H1 (cell line): ENCODE measurements at regions not wholly inside any gene's neighbourhood (a gene's known extent, or its start where the extent isn't known, plus 50 kb on each side); places are given as distances from the start of the nearest gene placed in this dataset.

ENCODE experiments used
- CTCF ChIA-PET: fragments of 300-600 bp; sonication (Branson Sonifier 250); formaldehyde crosslinking; loops from one replicate; lab custom pipeline; 2021; ENCODE audit not compliant: partially characterized antibody; lab: Charles Lee
- POLR2A ChIA-PET: fragments of 300-600 bp; sonication (Branson Sonifier 250); formaldehyde crosslinking; loops from one replicate; lab custom pipeline; 2021; ENCODE audit warnings: inconsistent platforms; ENCODE audit not compliant: partially characterized antibody; lab: Charles Lee
- DNase-seq, 2 experiments: peaks; one replicate each; pipeline versions ENCODE4 v3.0.0 to v3.0.0-alpha.2; 2010 to 2022; ENCODE audit warnings: low spot score in 2 of 2, low read depth in 1 of 2, mixed read lengths in 1 of 2
- FAIRE-seq: peaks from 2 replicates; lab custom pipeline; 2011; peaks lifted over from hg19 to GRCh38; lab: Jason Lieb, UNC
- H2AFZ ChIP-seq: 2 replicates; pipeline ENCODE4 v1.8.1; 2012; ENCODE audit warnings: low read length, inconsistent platforms
- H2AK5ac ChIP-seq: 2 replicates; pipeline ENCODE4 v1.6.1; 2013; ENCODE audit warnings: low read depth, low read length
- H2BK120ac ChIP-seq: replicated peaks from 2 replicates; pipeline ENCODE3; 2013; ENCODE audit warnings: low read depth, low read length, inconsistent platforms
- H2BK12ac ChIP-seq: 2 replicates; pipeline ENCODE4 v1.6.1; 2013; ENCODE audit warnings: low read depth, low read length
- H2BK15ac ChIP-seq: 2 replicates; pipeline ENCODE4 v1.6.1; 2013; ENCODE audit warnings: low read length
- H2BK20ac ChIP-seq: 2 replicates; pipeline ENCODE4 v1.6.1; 2013; ENCODE audit warnings: low read length
- H2BK5ac ChIP-seq: 2 replicates; pipeline ENCODE4 v1.6.1; 2013; ENCODE audit warnings: low read depth, low read length
- H3K14ac ChIP-seq: 2 replicates; pipeline ENCODE4 v1.6.1; 2013; ENCODE audit warnings: inconsistent platforms; ENCODE audit not compliant: insufficient read length
- H3K18ac ChIP-seq: 2 replicates; pipeline ENCODE4 v1.6.1; 2013; ENCODE audit warnings: low read length; ENCODE audit errors: extremely low read depth
- H3K23ac ChIP-seq: 2 replicates; pipeline ENCODE4 v1.6.1; 2013; ENCODE audit warnings: inconsistent platforms; ENCODE audit not compliant: insufficient read length
- H3K23me2 ChIP-seq: 2 replicates; pipeline ENCODE4 v1.6.1; 2013; ENCODE audit warnings: low read depth, low read length
- H3K27ac ChIP-seq: 2 replicates; pipeline ENCODE4 v1.6.1; 2011; ENCODE audit warnings: low read depth, low read length, inconsistent platforms
- H3K27me3 ChIP-seq, 4 experiments: replicated peaks in 1 of 4; 1 replicate in 1 of 4; 2 replicates in 3 of 4; pipeline versions ENCODE4 v1.6.1 to v1.8.1; 2011 to 2013; ENCODE audit warnings: low read length in 3 of 4, mild to moderate bottlenecking in 3 of 4, inconsistent platforms in 2 of 4, mixed read lengths in 2 of 4, moderate library complexity in 1 of 4; ENCODE audit not compliant: control insufficient read depth in 3 of 4, insufficient read depth in 3 of 4; ENCODE audit errors: extremely low read depth in 1 of 4
- H3K36me3 ChIP-seq, 4 experiments: 2 replicates each; pipeline versions ENCODE4 v1.6.1 to v1.8.1; 2011 to 2013; ENCODE audit warnings: mild to moderate bottlenecking in 4 of 4, low read length in 3 of 4, moderate library complexity in 2 of 4, control low read depth in 1 of 4, inconsistent platforms in 1 of 4; ENCODE audit not compliant: insufficient read depth in 4 of 4, control insufficient read depth in 2 of 4
- H3K4ac ChIP-seq: replicated peaks from 2 replicates; pipeline ENCODE3; 2013; ENCODE audit warnings: low read length, low read depth, mixed read lengths, inconsistent platforms; ENCODE audit not compliant: insufficient read length
- H3K4me1 ChIP-seq, 4 experiments: replicated peaks in 1 of 4; 1 replicate in 1 of 4; 2 replicates in 3 of 4; pipeline versions ENCODE4 v1.6.1 to v1.8.1; 2011 to 2013; ENCODE audit warnings: low read length in 3 of 4, inconsistent platforms in 2 of 4, mixed read lengths in 1 of 4; ENCODE audit not compliant: insufficient read depth in 4 of 4, control insufficient read depth in 3 of 4
- H3K4me2 ChIP-seq, 2 experiments: 2 replicates each; pipeline versions ENCODE4 v1.6.1 to v1.8.1; 2011 to 2013; ENCODE audit warnings: low read depth in 2 of 2, low read length in 2 of 2, control low read depth in 1 of 2, inconsistent platforms in 1 of 2, mild to moderate bottlenecking in 1 of 2; ENCODE audit not compliant: insufficient read depth in 1 of 2
- H3K4me3 ChIP-seq, 4 experiments: fragments of 200-600, 300-600 bp in 1 of 4; sonication (generic), shearing (Covaris generic), sonication (Bioruptor Twin) in 1 of 4; 2 replicates each; pipeline versions ENCODE4 v1.5.1 to v1.8.1; 2011 to 2016; ENCODE audit warnings: low read length in 4 of 4, low read depth in 3 of 4, control low read depth in 2 of 4, inconsistent platforms in 2 of 4, mild to moderate bottlenecking in 2 of 4, mixed read lengths in 1 of 4, moderate library complexity in 1 of 4; ENCODE audit not compliant: insufficient read depth in 2 of 4; ENCODE audit errors: extremely low read depth in 1 of 4
- H3K56ac ChIP-seq: replicated peaks from 2 replicates; pipeline ENCODE3; 2013; ENCODE audit warnings: low read depth, mild to moderate bottlenecking, mixed read lengths, low read length, inconsistent platforms; ENCODE audit not compliant: insufficient read length
- H3K79me1 ChIP-seq: 2 replicates; pipeline ENCODE4 v1.6.1; 2013; ENCODE audit warnings: low read depth, low read length, control low read depth
- H3K79me2 ChIP-seq, 2 experiments: 2 replicates each; pipeline versions ENCODE4 v1.6.1 to v1.8.1; 2012 to 2013; ENCODE audit warnings: low read length in 2 of 2, mild to moderate bottlenecking in 2 of 2, inconsistent platforms in 1 of 2; ENCODE audit not compliant: insufficient read depth in 2 of 2, control insufficient read depth in 1 of 2
- H3K9ac ChIP-seq, 4 experiments: replicated peaks in 1 of 4; 1 replicate in 1 of 4; 2 replicates in 3 of 4; pipeline versions ENCODE4 v1.6.1 to v1.8.1; 2011 to 2013; ENCODE audit warnings: low read depth in 3 of 4, low read length in 3 of 4, control low read depth in 2 of 4, mild to moderate bottlenecking in 2 of 4, moderate library complexity in 2 of 4, inconsistent platforms in 1 of 4; ENCODE audit errors: extremely low read depth in 1 of 4
- H3K9me3 ChIP-seq, 2 experiments: 2 replicates each; pipeline versions ENCODE4 v1.6.1 to v1.8.1; 2012 to 2013; ENCODE audit warnings: mild to moderate bottlenecking in 2 of 2, moderate library complexity in 2 of 2, control low read depth in 1 of 2, inconsistent platforms in 1 of 2, low read depth in 1 of 2, low read length in 1 of 2, mixed read lengths in 1 of 2; ENCODE audit not compliant: insufficient read depth in 2 of 2
- H4K20me1 ChIP-seq, 2 experiments: replicated peaks in 1 of 2; 2 replicates each; pipeline versions ENCODE3 to v1.8.1; 2011 to 2013; ENCODE audit warnings: inconsistent platforms in 2 of 2, low read length in 2 of 2, mild to moderate bottlenecking in 1 of 2; ENCODE audit not compliant: insufficient read depth in 2 of 2, control insufficient read depth in 1 of 2
- H4K5ac ChIP-seq: 2 replicates; pipeline ENCODE4 v1.6.1; 2013; ENCODE audit warnings: low read length, low read depth, mixed read lengths, inconsistent platforms; ENCODE audit not compliant: insufficient read length
- H4K8ac ChIP-seq: 2 replicates; pipeline ENCODE4 v1.8.0; 2013; ENCODE audit warnings: mild to moderate bottlenecking, moderate library complexity, low read length, inconsistent platforms; ENCODE audit not compliant: insufficient read depth; ENCODE audit errors: extremely low read depth
- H4K91ac ChIP-seq: replicated peaks from 2 replicates; pipeline ENCODE3; 2013; ENCODE audit warnings: low read length, mixed read lengths, inconsistent platforms; ENCODE audit not compliant: insufficient read length
- HDAC2 ChIP-seq, 2 experiments: fragments of 300-600 bp in 1 of 2; sonication (generic) in 1 of 2; IDR thresholded peaks; 2 replicates each; pipeline ENCODE4 v1.6.1; 2011 to 2012; ENCODE audit warnings: low read depth in 2 of 2, low read length in 2 of 2, mild to moderate bottlenecking in 2 of 2, moderate library complexity in 2 of 2, borderline replicate concordance in 1 of 2, inconsistent platforms in 1 of 2
- WGBS, 2 experiments: shearing (Covaris generic) in 1 of 2; methylation state at CpG; one replicate each; pipeline versions ENCODE4 v1.1.6 to v1.1.7; 2013 to 2015; ENCODE audit warnings: low lambda C conversion rate in 2 of 2, mixed read lengths in 2 of 2, inconsistent platforms in 1 of 2, low coverage in 1 of 2, missing lambda C conversion rate in 1 of 2; ENCODE audit not compliant: insufficient replicate concordance in 2 of 2, insufficient coverage in 1 of 2, insufficient read length in 1 of 2; ENCODE audit errors: extremely low coverage in 1 of 2, missing lambda C conversion rate in 1 of 2; 5-methylcytosine and 5-hydroxymethylcytosine counted together

- H2BK20ac ChIP-seq: no peak overlapping the region
- POLR2A ChIA-PET: no interaction called here
- no peak overlapping the region for H2BK12ac ChIP-seq
- no peak overlapping the region for H3K27ac ChIP-seq
- no peak overlapping the region for H3K56ac ChIP-seq
- no peak overlapping the region for H3K9ac ChIP-seq
- H3K79me1 ChIP-seq: no peaks in the 10 kb centered on the region
- peaks cover 0 to 4% (median under 1%) of the 10 kb centered on the region in 4 experiments; a peak in 1 of 7 replicates for H3K4me1 ChIP-seq
- no peak overlapping the region for H2BK120ac ChIP-seq
- H3K23me2 ChIP-seq: no peaks in the 10 kb centered on the region
- CTCF ChIA-PET: interaction anchor here (0.7 to 3.9 kb wide), 9 partner anchors 14 to 89 kb away, joined by 3 to 14 read pairs (median 3); no protein-coding TSS in a partner anchor
- H4K8ac ChIP-seq: no peak overlapping the region
- no peaks in the 10 kb centered on the region for H3K79me2 ChIP-seq
- no peaks in the 10 kb centered on the region for H3K27me3 ChIP-seq
- no peak overlapping the region for H2AK5ac ChIP-seq
- WGBS, 2 experiments: 91% methylated on average over 2 of the region's 2 CpGs; no CpG with 5 or more reads in 1 of the 2 experiments
- no peaks in the 10 kb centered on the region for H4K20me1 ChIP-seq
- no peak for FAIRE-seq
- H3K36me3 ChIP-seq: no peaks in the 10 kb centered on the region
- H2BK5ac ChIP-seq: no peak overlapping the region
- H3K9me3 ChIP-seq: no peaks in the 10 kb centered on the region
- H2AFZ ChIP-seq: no peak overlapping the region
- H2BK15ac ChIP-seq: no peak overlapping the region
- H3K4me2 ChIP-seq: no peak overlapping the region
- H4K5ac ChIP-seq: no peak overlapping the region
- no peak overlapping the region for H3K14ac ChIP-seq
- H3K4me3 ChIP-seq: no peak overlapping the region
- H3K18ac ChIP-seq: no peak overlapping the region
- no peak for DNase-seq
- H3K23ac ChIP-seq: no peak overlapping the region
- no peak overlapping the region for H4K91ac ChIP-seq
- no peak overlapping the region for H3K4ac ChIP-seq
- no peak for TF ChIP-seq HDAC2 (IDR thresholded peaks at IDR 0.05; ENCODE audit: borderline replicate concordance in 1 of 2, low read depth in 2 of 2, low read length in 2 of 2)
Observed at GRCh38 chrX:40329616-40330015, 231.9 kb upstream of the BCOR start.
